ENCODE measurements at regions not wholly inside any gene's neighbourhood (a gene's known extent, or its start where the extent isn't known, plus 50 kb on each side); places are given as distances from the start of the nearest gene placed in this dataset.
"Not testable (repeated sequence)": the region's sequence is repeated elsewhere in the genome, so short reads cannot be mapped to it uniquely, and the experiment has no call there.

- TF ChIP-seq, protein P1, sequence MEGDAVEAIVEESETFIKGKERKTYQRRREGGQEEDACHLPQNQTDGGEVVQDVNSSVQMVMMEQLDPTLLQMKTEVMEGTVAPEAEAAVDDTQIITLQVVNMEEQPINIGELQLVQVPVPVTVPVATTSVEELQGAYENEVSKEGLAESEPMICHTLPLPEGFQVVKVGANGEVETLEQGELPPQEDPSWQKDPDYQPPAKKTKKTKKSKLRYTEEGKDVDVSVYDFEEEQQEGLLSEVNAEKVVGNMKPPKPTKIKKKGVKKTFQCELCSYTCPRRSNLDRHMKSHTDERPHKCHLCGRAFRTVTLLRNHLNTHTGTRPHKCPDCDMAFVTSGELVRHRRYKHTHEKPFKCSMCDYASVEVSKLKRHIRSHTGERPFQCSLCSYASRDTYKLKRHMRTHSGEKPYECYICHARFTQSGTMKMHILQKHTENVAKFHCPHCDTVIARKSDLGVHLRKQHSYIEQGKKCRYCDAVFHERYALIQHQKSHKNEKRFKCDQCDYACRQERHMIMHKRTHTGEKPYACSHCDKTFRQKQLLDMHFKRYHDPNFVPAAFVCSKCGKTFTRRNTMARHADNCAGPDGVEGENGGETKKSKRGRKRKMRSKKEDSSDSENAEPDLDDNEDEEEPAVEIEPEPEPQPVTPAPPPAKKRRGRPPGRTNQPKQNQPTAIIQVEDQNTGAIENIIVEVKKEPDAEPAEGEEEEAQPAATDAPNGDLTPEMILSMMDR (IDR thresholded peaks at IDR 0.05), result not testable (repeated sequence)
- TF ChIP-seq POLR2A (IDR thresholded peaks at IDR 0.05), result not testable (repeated sequence)
These were observed 837.5 kb downstream of the TAF11L14 start for GRCh38 chr5:18471791-18472190.
